ENCODE measurements at regions not wholly inside any gene's neighbourhood (a gene's known extent, or its start where the extent isn't known, plus 50 kb on each side); places are given as distances from the start of the nearest gene placed in this dataset.

DNA sequence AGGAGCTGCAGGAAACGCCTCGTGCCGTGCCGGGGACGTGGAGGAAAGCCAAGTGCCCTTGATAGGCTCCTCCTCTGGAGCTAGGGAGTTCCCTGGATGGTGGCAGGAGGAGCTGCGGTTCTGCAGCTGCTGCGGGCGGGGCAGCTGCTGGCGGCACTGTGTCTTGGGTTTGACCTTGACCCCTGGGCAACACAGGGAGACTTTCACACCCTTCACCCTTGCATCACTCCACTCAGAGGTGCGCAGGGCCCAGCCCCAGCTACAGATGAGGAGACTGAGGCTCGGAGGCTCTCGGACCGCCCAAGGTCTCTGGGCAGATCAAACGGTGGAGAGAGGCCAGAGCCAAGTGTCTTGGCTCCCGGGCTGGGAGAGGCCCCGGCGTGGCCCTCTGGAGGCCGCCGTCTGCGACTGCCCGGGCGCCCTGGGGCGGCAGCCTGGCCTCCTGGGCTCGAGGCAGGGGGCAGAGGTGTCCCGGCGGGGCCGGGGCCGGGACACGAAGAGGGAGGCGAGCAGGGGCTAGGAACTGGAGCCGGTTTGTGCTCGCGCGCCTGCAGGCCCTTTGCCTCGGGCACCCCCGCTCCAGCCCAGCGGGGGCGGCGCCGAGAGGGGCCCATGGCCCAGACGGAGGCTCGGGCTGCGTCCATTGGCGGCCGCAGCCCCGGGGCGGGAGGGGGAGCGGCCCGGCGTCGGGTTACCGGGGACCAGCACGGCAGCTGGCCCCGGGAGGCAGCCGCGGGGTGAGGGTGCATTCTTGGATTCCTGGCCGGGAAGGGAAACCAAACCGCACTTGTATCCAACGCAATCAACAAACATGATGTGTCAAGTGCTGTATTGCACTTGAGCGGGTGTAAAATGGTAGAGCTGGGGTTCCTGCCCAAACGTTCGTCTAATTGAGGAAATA lies 129.6 kb upstream of the SLC1A4 start (continued):
- TF ChIP-seq, protein P1, sequence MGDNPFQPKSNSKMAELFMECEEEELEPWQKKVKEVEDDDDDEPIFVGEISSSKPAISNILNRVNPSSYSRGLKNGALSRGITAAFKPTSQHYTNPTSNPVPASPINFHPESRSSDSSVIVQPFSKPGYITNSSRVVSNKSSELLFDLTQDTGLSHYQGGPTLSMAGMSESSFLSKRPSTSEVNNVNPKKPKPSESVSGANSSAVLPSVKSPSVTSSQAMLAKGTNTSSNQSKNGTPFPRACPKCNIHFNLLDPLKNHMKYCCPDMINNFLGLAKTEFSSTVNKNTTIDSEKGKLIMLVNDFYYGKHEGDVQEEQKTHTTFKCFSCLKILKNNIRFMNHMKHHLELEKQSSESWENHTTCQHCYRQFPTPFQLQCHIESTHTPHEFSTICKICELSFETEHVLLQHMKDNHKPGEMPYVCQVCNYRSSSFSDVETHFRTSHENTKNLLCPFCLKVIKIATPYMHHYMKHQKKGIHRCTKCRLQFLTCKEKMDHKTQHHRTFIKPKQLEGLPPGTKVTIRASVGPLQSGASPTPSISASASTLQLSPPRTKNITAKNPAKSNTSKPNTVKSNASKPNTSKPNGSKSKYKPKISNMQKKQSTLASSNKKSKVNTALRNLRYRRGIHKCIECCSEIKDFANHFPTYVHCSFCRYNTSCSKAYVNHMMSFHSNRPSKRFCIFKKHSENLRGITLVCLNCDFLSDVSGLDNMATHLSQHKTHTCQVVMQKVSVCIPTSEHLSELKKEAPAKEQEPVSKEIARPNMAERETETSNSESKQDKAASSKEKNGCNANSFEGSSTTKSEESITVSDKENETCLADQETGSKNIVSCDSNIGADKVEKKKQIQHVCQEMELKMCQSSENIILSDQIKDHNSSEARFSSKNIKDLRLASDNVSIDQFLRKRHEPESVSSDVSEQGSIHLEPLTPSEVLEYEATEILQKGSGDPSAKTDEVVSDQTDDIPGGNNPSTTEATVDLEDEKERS (CRISPR knock-in tag; IDR thresholded peaks at IDR 0.05) = no peak
- TF ChIP-seq NCOA1 (CRISPR knock-in tag; IDR thresholded peaks at IDR 0.05) (no peak), ZNF652 (CRISPR knock-in tag; IDR thresholded peaks at IDR 0.05; ENCODE audit: borderline replicate concordance, low read depth) (no peak), ZNF331 (CRISPR knock-in tag; IDR thresholded peaks at IDR 0.05) (no peak), ERF (CRISPR knock-in tag; IDR thresholded peaks at IDR 0.05) (peak; percentile 35; the same call in 1 of the 2 replicates), ZNF264 (CRISPR knock-in tag; IDR thresholded peaks at IDR 0.05) (no peak), ZNF274 (CRISPR knock-in tag; IDR thresholded peaks at IDR 0.05) (peak; percentile 72), THAP11 (CRISPR knock-in tag; IDR thresholded peaks at IDR 0.05) (no peak), ZNF296 (CRISPR knock-in tag; conservative IDR thresholded peaks at IDR 0.05) (no peak), ZMAT3 (CRISPR knock-in tag; conservative IDR thresholded peaks at IDR 0.05) (no peak), KLF11 (CRISPR knock-in tag; IDR thresholded peaks at IDR 0.05) (no peak), MBNL3 (CRISPR knock-in tag; conservative IDR thresholded peaks at IDR 0.05) (no peak), PHB2 (IDR thresholded peaks at IDR 0.05; ENCODE audit: partially characterized antibody) (no peak), DR1 (CRISPR knock-in tag; IDR thresholded peaks at IDR 0.05) (no peak), ZNF256 (CRISPR knock-in tag; conservative IDR thresholded peaks at IDR 0.05) (no peak), SIX1 (CRISPR knock-in tag; IDR thresholded peaks at IDR 0.05; ENCODE audit: borderline replicate concordance) (no peak), ZNF616 (CRISPR knock-in tag; IDR thresholded peaks at IDR 0.05; ENCODE audit: low read depth) (no peak), CEBPG (CRISPR knock-in tag; IDR thresholded peaks at IDR 0.05) (peak; percentile 35; the same call in 1 of the 2 replicates), ZNF773 (CRISPR knock-in tag; IDR thresholded peaks at IDR 0.05; ENCODE audit: borderline replicate concordance) (no peak), JUN (CRISPR knock-in tag; IDR thresholded peaks at IDR 0.05) (no peak)
- TF ChIP-seq, protein P2, sequence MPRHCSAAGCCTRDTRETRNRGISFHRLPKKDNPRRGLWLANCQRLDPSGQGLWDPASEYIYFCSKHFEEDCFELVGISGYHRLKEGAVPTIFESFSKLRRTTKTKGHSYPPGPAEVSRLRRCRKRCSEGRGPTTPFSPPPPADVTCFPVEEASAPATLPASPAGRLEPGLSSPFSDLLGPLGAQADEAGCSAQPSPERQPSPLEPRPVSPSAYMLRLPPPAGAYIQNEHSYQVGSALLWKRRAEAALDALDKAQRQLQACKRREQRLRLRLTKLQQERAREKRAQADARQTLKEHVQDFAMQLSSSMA (CRISPR knock-in tag; IDR thresholded peaks at IDR 0.05) = no peak
- TF ChIP-seq, protein P3, sequence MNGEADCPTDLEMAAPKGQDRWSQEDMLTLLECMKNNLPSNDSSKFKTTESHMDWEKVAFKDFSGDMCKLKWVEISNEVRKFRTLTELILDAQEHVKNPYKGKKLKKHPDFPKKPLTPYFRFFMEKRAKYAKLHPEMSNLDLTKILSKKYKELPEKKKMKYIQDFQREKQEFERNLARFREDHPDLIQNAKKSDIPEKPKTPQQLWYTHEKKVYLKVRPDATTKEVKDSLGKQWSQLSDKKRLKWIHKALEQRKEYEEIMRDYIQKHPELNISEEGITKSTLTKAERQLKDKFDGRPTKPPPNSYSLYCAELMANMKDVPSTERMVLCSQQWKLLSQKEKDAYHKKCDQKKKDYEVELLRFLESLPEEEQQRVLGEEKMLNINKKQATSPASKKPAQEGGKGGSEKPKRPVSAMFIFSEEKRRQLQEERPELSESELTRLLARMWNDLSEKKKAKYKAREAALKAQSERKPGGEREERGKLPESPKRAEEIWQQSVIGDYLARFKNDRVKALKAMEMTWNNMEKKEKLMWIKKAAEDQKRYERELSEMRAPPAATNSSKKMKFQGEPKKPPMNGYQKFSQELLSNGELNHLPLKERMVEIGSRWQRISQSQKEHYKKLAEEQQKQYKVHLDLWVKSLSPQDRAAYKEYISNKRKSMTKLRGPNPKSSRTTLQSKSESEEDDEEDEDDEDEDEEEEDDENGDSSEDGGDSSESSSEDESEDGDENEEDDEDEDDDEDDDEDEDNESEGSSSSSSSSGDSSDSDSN (CRISPR knock-in tag; IDR thresholded peaks at IDR 0.05) = peak; percentile 58; the same call in 1 of the 2 replicates
- TF ChIP-seq, protein P4, sequence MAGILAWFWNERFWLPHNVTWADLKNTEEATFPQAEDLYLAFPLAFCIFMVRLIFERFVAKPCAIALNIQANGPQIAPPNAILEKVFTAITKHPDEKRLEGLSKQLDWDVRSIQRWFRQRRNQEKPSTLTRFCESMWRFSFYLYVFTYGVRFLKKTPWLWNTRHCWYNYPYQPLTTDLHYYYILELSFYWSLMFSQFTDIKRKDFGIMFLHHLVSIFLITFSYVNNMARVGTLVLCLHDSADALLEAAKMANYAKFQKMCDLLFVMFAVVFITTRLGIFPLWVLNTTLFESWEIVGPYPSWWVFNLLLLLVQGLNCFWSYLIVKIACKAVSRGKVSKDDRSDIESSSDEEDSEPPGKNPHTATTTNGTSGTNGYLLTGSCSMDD (CRISPR knock-in tag; IDR thresholded peaks at IDR 0.05) = no peak
- TF ChIP-seq, protein P5, sequence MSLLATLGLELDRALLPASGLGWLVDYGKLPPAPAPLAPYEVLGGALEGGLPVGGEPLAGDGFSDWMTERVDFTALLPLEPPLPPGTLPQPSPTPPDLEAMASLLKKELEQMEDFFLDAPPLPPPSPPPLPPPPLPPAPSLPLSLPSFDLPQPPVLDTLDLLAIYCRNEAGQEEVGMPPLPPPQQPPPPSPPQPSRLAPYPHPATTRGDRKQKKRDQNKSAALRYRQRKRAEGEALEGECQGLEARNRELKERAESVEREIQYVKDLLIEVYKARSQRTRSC (CRISPR knock-in tag; IDR thresholded peaks at IDR 0.05; ENCODE audit: low read depth) = no peak

Measured in HepG2 (cell line).